ENCODE measurements at regions not wholly inside any gene's neighbourhood (a gene's known extent, or its start where the extent isn't known, plus 50 kb on each side); places are given as distances from the start of the nearest gene placed in this dataset.

- H3K27ac ChIP-seq, result no peak overlapping the region
- H3K4me1 ChIP-seq, result no peaks in the 10 kb centered on the region
- no peak overlapping the region for H3K4me3 ChIP-seq
- intact Hi-C loops (cut with DNase I; ENCODE audit: low total_unique reads), result no loop called here
- no peak for DNase-seq
- H3K36me3 ChIP-seq (ENCODE audit: low read depth, missing control alignments), result no peaks in the 10 kb centered on the region
- TF ChIP-seq POLR2A (IDR thresholded peaks at IDR 0.05) (no peak), CTCF (IDR thresholded peaks at IDR 0.05) (no peak)
- H3K9me3 ChIP-seq, result no peaks in the 10 kb centered on the region
- WGBS, 2 donors, result 60 to 63% methylated on average over 3 of the region's 3 CpGs
- H3K27me3 ChIP-seq, result no peaks in the 10 kb centered on the region
Measured at GRCh38 chr1:170252851-170253579, 107.3 kb downstream of the NTMT2 start.

- Histone ChIP-seq H3K4me1 (no peaks in the 10 kb centered on the region), H3K27ac (no peak overlapping the region), H3K27me3 (no peaks in the 10 kb centered on the region), H3K36me3 (ENCODE audit: low read depth, missing control alignments) (no peaks in the 10 kb centered on the region), H3K4me3 (no peak overlapping the region), H3K9me3 (no peaks in the 10 kb centered on the region)
- TF ChIP-seq POLR2A (IDR thresholded peaks at IDR 0.05) (no peak), CTCF (IDR thresholded peaks at IDR 0.05) (no peak)
- WGBS, 2 donors, result 62 to 83% methylated on average over 3 of the region's 3 CpGs
- intact Hi-C loops (cut with DNase I; ENCODE audit: low total_unique reads), result no loop called here
- DNase-seq, result no peak
Measured at GRCh38 chr1:170254371-170254770, 108.6 kb downstream of the NTMT2 start.

- H3K4me1 ChIP-seq, result peaks cover 8% of the 10 kb centered on the region
- H3K36me3 ChIP-seq (ENCODE audit: low read depth, missing control alignments), result no peaks in the 10 kb centered on the region
- intact Hi-C loops (cut with DNase I; ENCODE audit: low total_unique reads), result no loop called here
- 44 to 55% methylated on average over 5 of the region's 5 CpGs for WGBS, 2 donors
- no peak for DNase-seq
- no peak overlapping the region for H3K27ac ChIP-seq
- TF ChIP-seq CTCF (IDR thresholded peaks at IDR 0.05), result no peak
- TF ChIP-seq POLR2A (IDR thresholded peaks at IDR 0.05), result no peak
- H3K27me3 ChIP-seq, result no peaks in the 10 kb centered on the region
- H3K4me3 ChIP-seq, result no peak overlapping the region
- no peaks in the 10 kb centered on the region for H3K9me3 ChIP-seq
Measured at GRCh38 chr1:170261669-170262068, 115.9 kb downstream of the NTMT2 start.

GRCh38 chr1:170262276-170262939 is 116.6 kb downstream of the NTMT2 start:
- no peak for DNase-seq
- WGBS, 2 donors, result 79 to 82% methylated on average over 2 of the region's 2 CpGs
- TF ChIP-seq CTCF (IDR thresholded peaks at IDR 0.05), result no peak
- TF ChIP-seq POLR2A (IDR thresholded peaks at IDR 0.05), result no peak
- no peak overlapping the region for H3K4me3 ChIP-seq
- peaks cover 8% of the 10 kb centered on the region for H3K4me1 ChIP-seq
- no peaks in the 10 kb centered on the region for H3K9me3 ChIP-seq
- intact Hi-C loops (cut with DNase I; ENCODE audit: low total_unique reads), result no loop called here
- no peaks in the 10 kb centered on the region for H3K27me3 ChIP-seq
- H3K36me3 ChIP-seq (ENCODE audit: low read depth, missing control alignments), result no peaks in the 10 kb centered on the region
- no peak overlapping the region for H3K27ac ChIP-seq
